Esophagus squamous epithelium (tissue), 5 donors: ENCODE measurements at regions not wholly inside any gene's neighbourhood (a gene's known extent, or its start where the extent isn't known, plus 50 kb on each side); places are given as distances from the start of the nearest gene placed in this dataset.

Experiments used
- DNase-seq: peaks from one replicate; lab custom pipeline; 2025; lab: John Stamatoyannopoulos, UW
- H3K27ac ChIP-seq, 4 donors: fragments of 200-600 bp; sonication (generic); one replicate each; pipeline ENCODE4 v1.5.1; 2016 to 2019; ENCODE audit warnings: mild to moderate bottlenecking in 1 of 4
- H3K27me3 ChIP-seq, 4 donors: fragments of 200-600 bp; sonication (generic); 1 replicate in 3 of 4; 2 replicates in 1 of 4; pipeline versions ENCODE4 v1.5.1 to v1.6.0; 2017 to 2021; ENCODE audit warnings: antibody characterized with exemption in 1 of 4
- H3K36me3 ChIP-seq, 3 donors: fragments of 200-600 bp; sonication (generic); one replicate each; pipeline ENCODE4 v1.5.1; 2016 to 2019
- H3K4me1 ChIP-seq, 3 donors: fragments of 200-600 bp; sonication (generic); one replicate each; pipeline ENCODE4 v1.5.1; 2017 to 2019
- H3K4me3 ChIP-seq, 4 donors: fragments of 200-600 bp; sonication (generic); 1 replicate in 3 of 4; 2 replicates in 1 of 4; pipeline ENCODE4 v1.5.1; 2016 to 2019; ENCODE audit warnings: mild to moderate bottlenecking in 2 of 4, moderate library complexity in 1 of 4
- H3K9me3 ChIP-seq, 3 donors: fragments of 200-600 bp; sonication (generic); one replicate each; pipeline ENCODE4 v1.5.1; 2016 to 2019
- CTCF ChIP-seq, 6 experiments: fragments of 450-650 bp in 4 of 6; fragments of 200-600 bp in 2 of 6; sonication (generic) in 2 of 6; IDR thresholded peaks; one replicate each; pipeline ENCODE4 v1.5.1; 2016 to 2019; ENCODE audit warnings: antibody characterized with exemption in 6 of 6, mild to moderate bottlenecking in 4 of 6, moderate library complexity in 4 of 6
- POLR2A ChIP-seq, 4 donors: fragments of 450-650 bp; IDR thresholded peaks; one replicate each; pipeline ENCODE4 v1.6.1; 2017; ENCODE audit warnings: antibody characterized with exemption in 4 of 4, mild to moderate bottlenecking in 4 of 4, moderate library complexity in 3 of 4
- WGBS, 2 donors: methylation state at CpG; one replicate each; pipeline ENCODE4 v1.1.5; 2018; 5-methylcytosine and 5-hydroxymethylcytosine counted together
- intact Hi-C: fragments of 100-400 bp; cut with DNase I; formaldehyde crosslinking; loops from one replicate; pipeline ENCODE4 v1.15.0; 2022
- donor health status: DM: yes; HTN: yes; CAD: no.

GRCh38 chr1:65691152-65691900 lies 101.4 kb upstream of the PDE4B start:
- intact Hi-C loops = no loop called here
- no peak for DNase-seq
- Histone ChIP-seq H3K4me3 (no peak overlapping the region), H3K4me1 (peaks cover 0 to 25% (median 0%) of the 10 kb centered on the region in 3 donors), H3K27me3 (no peaks in the 10 kb centered on the region), H3K9me3 (no peaks in the 10 kb centered on the region), H3K36me3 (no peaks in the 10 kb centered on the region), H3K27ac (peak overlapping the region in 1 of 4 donors; percentile 30)
- TF ChIP-seq POLR2A (IDR thresholded peaks at IDR 0.05) = no peak
- TF ChIP-seq CTCF (IDR thresholded peaks at IDR 0.05) = no peak
- 54 to 68% methylated on average over 6 of the region's 6 CpGs for WGBS, 2 donors

- H3K4me1 ChIP-seq = peaks cover 0 to 25% (median 0%) of the 10 kb centered on the region in 3 donors
- no peaks in the 10 kb centered on the region for H3K36me3 ChIP-seq
- H3K4me3 ChIP-seq = no peak overlapping the region
- H3K27me3 ChIP-seq = no peaks in the 10 kb centered on the region
- 54 to 65% methylated on average over 3 of the region's 3 CpGs for WGBS, 2 donors
- H3K9me3 ChIP-seq = no peaks in the 10 kb centered on the region
- intact Hi-C loops = no loop called here
- DNase-seq = no peak
- TF ChIP-seq CTCF (IDR thresholded peaks at IDR 0.05) (no peak), POLR2A (IDR thresholded peaks at IDR 0.05) (no peak)
- H3K27ac ChIP-seq = peak overlapping the region in 1 of 4 donors; percentile 30
Measured at GRCh38 chr1:65691972-65692371, 100.7 kb upstream of the PDE4B start.

- 43 to 62% methylated on average over 2 of the region's 2 CpGs for WGBS, 2 donors
- no peak for DNase-seq
- intact Hi-C loops = no loop called here
Measured at GRCh38 chr1:65694126-65694525, 98.6 kb upstream of the PDE4B start.

GRCh38 chr1:65694933-65695332 lies 97.8 kb upstream of the PDE4B start:
- Histone ChIP-seq H3K9me3 (no peaks in the 10 kb centered on the region), H3K36me3 (no peaks in the 10 kb centered on the region), H3K27me3 (peaks cover 0 to 3% (median 0%) of the 10 kb centered on the region in 4 donors), H3K4me1 (peaks cover 0 to 14% (median 0%) of the 10 kb centered on the region in 3 donors), H3K27ac (no peak overlapping the region), H3K4me3 (no peak overlapping the region)
- intact Hi-C loops = no loop called here
- TF ChIP-seq CTCF (IDR thresholded peaks at IDR 0.05) (no peak), POLR2A (IDR thresholded peaks at IDR 0.05) (no peak)
- no peak for DNase-seq
- WGBS, 2 donors = 41 to 46% methylated on average over 2 of the region's 2 CpGs

More at GRCh38 chr1:65694126-65694525, 98.6 kb upstream of the PDE4B start:
- H3K27ac ChIP-seq = no peak overlapping the region
- H3K36me3 ChIP-seq = no peaks in the 10 kb centered on the region
- peaks cover 0 to 3% (median 0%) of the 10 kb centered on the region in 4 donors for H3K27me3 ChIP-seq
- H3K9me3 ChIP-seq = no peaks in the 10 kb centered on the region
- TF ChIP-seq POLR2A (IDR thresholded peaks at IDR 0.05) = no peak
- TF ChIP-seq CTCF (IDR thresholded peaks at IDR 0.05) = no peak
- peaks cover 0 to 14% (median 0%) of the 10 kb centered on the region in 3 donors for H3K4me1 ChIP-seq
- no peak overlapping the region for H3K4me3 ChIP-seq

GRCh38 chr1:65698590-65698989 lies 94.1 kb upstream of the PDE4B start:
- 77 to 79% methylated on average over 2 of the region's 2 CpGs for WGBS, 2 donors
- H3K4me3 ChIP-seq = no peak overlapping the region
- intact Hi-C loops = no loop called here
- DNase-seq = no peak
- no peak overlapping the region for H3K27ac ChIP-seq
- H3K27me3 ChIP-seq = peaks cover 0 to 3% (median 0%) of the 10 kb centered on the region in 4 donors
- TF ChIP-seq POLR2A (IDR thresholded peaks at IDR 0.05) (no peak), CTCF (IDR thresholded peaks at IDR 0.05) (no peak)
- H3K9me3 ChIP-seq = no peaks in the 10 kb centered on the region
- no peaks in the 10 kb centered on the region for H3K4me1 ChIP-seq
- H3K36me3 ChIP-seq = no peaks in the 10 kb centered on the region
